SK-N-DZ (cell line): ENCODE measurements at regions not wholly inside any gene's neighbourhood (a gene's known extent, or its start where the extent isn't known, plus 50 kb on each side); places are given as distances from the start of the nearest gene placed in this dataset.

Experiments used
- DNase-seq: peaks from one replicate; pipeline ENCODE4 v3.0.0-alpha.2; 2015; ENCODE audit warnings: low spot score

- DNase-seq = no peak
Observed at GRCh38 chrX:116111497-116111896, 59.0 kb upstream of the AGTR2 start.

DNA sequence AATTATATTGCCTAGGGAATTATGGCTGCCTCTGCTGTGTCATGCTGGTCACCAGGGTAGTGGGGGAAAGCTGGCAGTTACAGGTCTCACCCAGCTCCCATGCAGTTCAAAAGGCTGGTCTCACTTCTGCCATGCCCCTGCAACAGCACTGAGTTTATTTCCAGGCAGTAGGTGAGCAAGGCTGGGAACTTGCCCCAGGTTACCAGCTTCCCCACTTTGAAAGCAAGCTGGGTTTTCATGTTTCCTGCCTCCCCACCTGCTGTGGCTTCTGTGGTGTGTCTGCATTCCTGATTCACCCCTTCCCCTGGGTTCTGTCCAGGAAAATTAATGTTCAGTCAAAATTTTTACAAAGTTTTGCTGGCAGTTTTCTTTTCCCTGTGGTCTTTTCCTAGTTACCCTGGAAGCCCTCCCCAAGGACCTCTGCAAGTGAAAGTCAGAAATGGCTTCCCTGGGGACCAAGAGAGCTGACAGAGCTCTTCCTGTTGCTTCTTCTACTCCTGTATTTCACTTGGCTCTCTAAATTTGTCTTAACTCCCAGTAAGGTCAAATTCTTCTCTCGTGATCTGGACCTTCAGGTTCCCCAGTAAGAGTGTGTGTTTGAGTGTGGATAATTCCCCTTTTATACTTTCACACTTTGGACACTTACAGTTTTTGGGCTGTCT lies 58.5 kb upstream of the AGTR2 start:
- no peak for DNase-seq

- peak; percentile 4 for DNase-seq
Observed at GRCh38 chrX:116114999-116115398, 55.5 kb upstream of the AGTR2 start.
